GM13977 (cell line): ENCODE measurements at regions not wholly inside any gene's neighbourhood (a gene's known extent, or its start where the extent isn't known, plus 50 kb on each side); places are given as distances from the start of the nearest gene placed in this dataset.
"Not testable (repeated sequence)": the region's sequence is repeated elsewhere in the genome, so short reads cannot be mapped to it uniquely, and the experiment has no call there.

Source experiments
- DNase-seq: peaks from one replicate; pipeline ENCODE4 v3.0.0; 2012; ENCODE audit warnings: low spot score
- CTCF ChIP-seq: IDR thresholded peaks from 2 replicates; pipeline ENCODE4 v1.5.1; 2012; ENCODE audit warnings: mild to moderate bottlenecking, control low read depth; ENCODE audit not compliant: insufficient read depth; ENCODE audit errors: extremely low read depth, missing control alignments
- in situ Hi-C: fragments of 300-500 bp; cut with MboI; formaldehyde crosslinking; loops from one replicate; pipeline ENCODE4 v1.12.0; 2022; ENCODE audit warnings: low sequenced_read_pairs, low pct_unique_long_range_greater_than_20kb, mixed read lengths, inconsistent platforms; ENCODE audit not compliant: unreplicated experiment

GRCh38 chr17:56717471-56717870 is 116.2 kb downstream of the C17orf67 start:
- DNase-seq, result no peak
- in situ Hi-C loops, result no loop called here
- no peak for TF ChIP-seq CTCF

GRCh38 chr17:56718515-56718914 is 115.2 kb downstream of the C17orf67 start:
- no peak for DNase-seq
- no peak for TF ChIP-seq CTCF
- in situ Hi-C loops, result no loop called here

- in situ Hi-C loops, result no loop called here
Measured at GRCh38 chr17:56723421-56723820, 110.3 kb downstream of the C17orf67 start.

GRCh38 chr17:56724664-56725063 is 109.1 kb downstream of the C17orf67 start:
- in situ Hi-C loops, result no loop called here

More at GRCh38 chr17:56723421-56723820, 110.3 kb downstream of the C17orf67 start:
- no peak for TF ChIP-seq CTCF
- no peak for DNase-seq

GRCh38 chr17:56725144-56725543 is 108.6 kb downstream of the C17orf67 start:
- in situ Hi-C loops, result no loop called here
- DNase-seq, result no peak
- no peak for TF ChIP-seq CTCF

More at GRCh38 chr17:56724664-56725063, 109.1 kb downstream of the C17orf67 start:
- DNase-seq, result no peak
- no peak for TF ChIP-seq CTCF

GRCh38 chr17:56727876-56728617 is 105.7 kb downstream of the C17orf67 start:
- DNase-seq, result no peak
- in situ Hi-C loops, result no loop called here
- TF ChIP-seq CTCF, result no peak

GRCh38 chr17:56731096-56731495 is 102.6 kb downstream of the C17orf67 start:
- in situ Hi-C loops, DNase-seq: not testable (repeated sequence)
